KMS-11 (cell line): ENCODE measurements at regions not wholly inside any gene's neighbourhood (a gene's known extent, or its start where the extent isn't known, plus 50 kb on each side); places are given as distances from the start of the nearest gene placed in this dataset.

Experiments
- H2AFZ ChIP-seq: fragments of 200-600 bp; sonication (generic); 2 replicates; pipeline ENCODE4 v1.6.1; 2016; ENCODE audit warnings: antibody characterized with exemption, mixed run types, low read depth
- H3K27ac ChIP-seq: fragments of 200-600 bp; sonication (generic); 2 replicates; pipeline ENCODE4 v1.6.1; 2016; ENCODE audit warnings: mild to moderate bottlenecking, mixed run types
- H3K27me3 ChIP-seq: fragments of 200-600 bp; sonication (generic); 2 replicates; pipeline ENCODE4 v1.6.1; 2017; ENCODE audit warnings: mild to moderate bottlenecking, low read depth, mixed run types, moderate library complexity; ENCODE audit not compliant: insufficient read depth
- H3K36me3 ChIP-seq: fragments of 200-600 bp; sonication (generic); 2 replicates; pipeline ENCODE4 v1.6.1; 2017; ENCODE audit warnings: mild to moderate bottlenecking, mixed run types; ENCODE audit not compliant: insufficient read depth
- H3K4me1 ChIP-seq: fragments of 200-600 bp; sonication (generic); 2 replicates; pipeline ENCODE4 v1.6.1; 2016; ENCODE audit warnings: mild to moderate bottlenecking, low read depth, mixed run types; ENCODE audit not compliant: poor library complexity, severe bottlenecking
- H3K4me2 ChIP-seq: fragments of 200-600 bp; sonication (generic); 2 replicates; pipeline ENCODE4 v1.7.0; 2016; ENCODE audit warnings: mild to moderate bottlenecking, mixed run types
- H3K4me3 ChIP-seq: fragments of 200-600 bp; sonication (generic); IDR thresholded peaks from 2 replicates; pipeline ENCODE4 v1.6.1; 2017; ENCODE audit warnings: low read depth, low read length, mixed read lengths; ENCODE audit not compliant: insufficient read depth
- H3K79me2 ChIP-seq: fragments of 200-600 bp; sonication (generic); 2 replicates; pipeline ENCODE4 v1.6.1; 2016; ENCODE audit warnings: low read depth, mixed run types; ENCODE audit not compliant: insufficient read depth
- H3K9ac ChIP-seq: fragments of 200-600 bp; sonication (generic); 2 replicates; pipeline ENCODE4 v1.6.1; 2016; ENCODE audit warnings: mild to moderate bottlenecking, mixed run types
- H4K20me1 ChIP-seq: fragments of 200-600 bp; sonication (generic); 2 replicates; pipeline ENCODE4 v1.6.1; 2016; ENCODE audit warnings: mild to moderate bottlenecking, mixed run types; ENCODE audit not compliant: insufficient read depth
- CTCF ChIP-seq: fragments of 200-600 bp; sonication (generic); conservative IDR thresholded peaks from 2 replicates; pipeline ENCODE4 v1.6.1; 2017; ENCODE audit warnings: low read depth, mild to moderate bottlenecking, antibody characterized with exemption, low read length, moderate library complexity, mixed read lengths

- no peak overlapping the region for H3K4me2 ChIP-seq
- H3K9ac ChIP-seq = no peak overlapping the region
- H3K27me3 ChIP-seq = peaks cover 4% of the 10 kb centered on the region
- no peak overlapping the region for H3K4me3 ChIP-seq
- no peak for TF ChIP-seq CTCF
- H3K36me3 ChIP-seq = no peaks in the 10 kb centered on the region
- H2AFZ ChIP-seq = no peak overlapping the region
- H3K79me2 ChIP-seq = no peaks in the 10 kb centered on the region
- no peaks in the 10 kb centered on the region for H4K20me1 ChIP-seq
- H3K4me1 ChIP-seq = no peaks in the 10 kb centered on the region
- no peak overlapping the region for H3K27ac ChIP-seq
Measured at GRCh38 chr11:69367211-69367964, 73.4 kb downstream of the MYEOV start.

GRCh38 chr11:69368119-69368880 is 74.3 kb downstream of the MYEOV start:
- Histone ChIP-seq H3K4me2 (no peak overlapping the region), H3K79me2 (no peaks in the 10 kb centered on the region), H4K20me1 (no peaks in the 10 kb centered on the region), H2AFZ (no peak overlapping the region), H3K27me3 (peaks cover 4% of the 10 kb centered on the region), H3K36me3 (no peaks in the 10 kb centered on the region), H3K9ac (no peak overlapping the region), H3K27ac (no peak overlapping the region), H3K4me1 (no peaks in the 10 kb centered on the region), H3K4me3 (no peak overlapping the region)
- no peak for TF ChIP-seq CTCF

GRCh38 chr11:69369210-69369825 is 75.4 kb downstream of the MYEOV start:
- Histone ChIP-seq H3K27me3 (peaks cover under 1% of the 10 kb centered on the region), H3K36me3 (no peaks in the 10 kb centered on the region), H3K4me1 (no peaks in the 10 kb centered on the region), H3K79me2 (no peaks in the 10 kb centered on the region), H4K20me1 (no peaks in the 10 kb centered on the region), H3K27ac (no peak overlapping the region), H3K9ac (no peak overlapping the region), H3K4me2 (no peak overlapping the region), H2AFZ (no peak overlapping the region), H3K4me3 (no peak overlapping the region)
- no peak for TF ChIP-seq CTCF

GRCh38 chr11:69369945-69370344 is 76.0 kb downstream of the MYEOV start:
- no peak overlapping the region for H3K27ac ChIP-seq
- H4K20me1 ChIP-seq = no peaks in the 10 kb centered on the region
- no peak overlapping the region for H3K4me3 ChIP-seq
- no peak overlapping the region for H3K9ac ChIP-seq
- H3K4me2 ChIP-seq = no peak overlapping the region
- TF ChIP-seq CTCF = no peak
- no peak overlapping the region for H2AFZ ChIP-seq
- H3K36me3 ChIP-seq = no peaks in the 10 kb centered on the region
- no peaks in the 10 kb centered on the region; the same call in 1 of the 2 replicates for H3K27me3 ChIP-seq
- H3K4me1 ChIP-seq = no peaks in the 10 kb centered on the region
- H3K79me2 ChIP-seq = no peaks in the 10 kb centered on the region
